ENCODE measurements at regions not wholly inside any gene's neighbourhood (a gene's known extent, or its start where the extent isn't known, plus 50 kb on each side); places are given as distances from the start of the nearest gene placed in this dataset.
"Not testable (repeated sequence)": the region's sequence is repeated elsewhere in the genome, so short reads cannot be mapped to it uniquely, and the experiment has no call there.

- Mint-ChIP-seq H3K27ac (no peak overlapping the region), H3K9me3 (peaks cover 13% of the 10 kb centered on the region), H3K36me3 (peaks cover 11% of the 10 kb centered on the region), H3K4me3 (no peak overlapping the region), H3K4me1 (peaks cover 30% of the 10 kb centered on the region), H3K27me3 (peaks cover 7% of the 10 kb centered on the region)
- peak; percentile 17 for ATAC-seq (ENCODE audit: low read depth)
- DNase-seq (ENCODE audit: low spot score in 2 of 2), result no peak
Observed at GRCh38 chr1:148307583-148308185, 155.6 kb upstream of the NBPF11 start.

- not testable (repeated sequence) for ATAC-seq (ENCODE audit: low read depth); H3K27me3 Mint-ChIP-seq; H3K4me3 Mint-ChIP-seq; DNase-seq (ENCODE audit: low spot score in 2 of 2); H3K9me3 Mint-ChIP-seq; H3K36me3 Mint-ChIP-seq; H3K27ac Mint-ChIP-seq
- H3K4me1 Mint-ChIP-seq, result peaks cover 26% of the 10 kb centered on the region
Observed at GRCh38 chr1:148304935-148305334, 152.9 kb upstream of the NBPF11 start.

DNA sequence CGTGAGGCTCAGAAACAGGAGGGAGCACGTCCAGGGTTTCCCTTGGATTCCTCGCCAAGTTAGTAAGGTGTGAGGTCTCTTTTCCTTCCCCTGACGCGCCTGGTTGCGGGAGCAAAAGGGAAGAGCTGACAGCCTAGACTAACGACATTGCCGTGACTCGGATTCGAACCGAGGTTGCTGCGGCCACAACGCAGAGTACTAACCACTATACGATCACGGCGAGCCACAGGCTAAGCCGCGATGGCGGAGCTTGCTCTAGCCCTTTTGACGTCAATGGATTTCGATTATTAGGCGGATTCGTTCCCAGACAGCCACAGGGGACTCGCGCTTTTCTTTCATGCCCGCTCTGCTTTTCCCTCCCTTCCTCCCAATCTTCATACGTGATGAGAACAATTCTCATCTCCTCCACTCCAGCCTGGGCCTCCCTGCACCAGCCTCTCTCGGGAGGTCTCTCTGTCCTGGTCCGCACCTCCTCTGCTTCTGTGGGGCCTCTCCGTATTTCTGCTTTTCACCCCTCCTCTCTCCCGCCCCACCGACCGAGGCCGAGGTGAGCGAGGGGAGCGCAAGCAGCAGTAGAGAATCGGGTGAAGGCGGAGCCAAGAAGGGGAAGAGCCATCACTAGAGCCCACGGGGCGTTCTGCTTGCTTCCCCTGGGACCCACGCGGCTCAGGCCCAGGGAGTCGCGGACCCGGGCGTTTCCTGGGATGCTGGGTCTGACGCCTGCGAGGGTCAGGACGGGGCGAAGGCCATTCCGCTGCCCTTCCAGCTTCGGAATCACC, 150.7 kb upstream of the NBPF11 start:
- not testable (repeated sequence) for H3K36me3 Mint-ChIP-seq, H3K9me3 Mint-ChIP-seq, H3K27ac Mint-ChIP-seq, H3K27me3 Mint-ChIP-seq
- ATAC-seq (ENCODE audit: low read depth), result peak; percentile 96
- Mint-ChIP-seq H3K4me3 (peak overlapping the region; percentile 79), H3K4me1 (peaks cover 22% of the 10 kb centered on the region)
- DNase-seq (ENCODE audit: low spot score in 2 of 2), result peak; percentile 37 to 51

GRCh38 chr1:148297852-148298251, 145.8 kb upstream of the NBPF11 start:
- not testable (repeated sequence) for H3K9me3 Mint-ChIP-seq; ATAC-seq (ENCODE audit: low read depth); H3K27ac Mint-ChIP-seq; H3K27me3 Mint-ChIP-seq; DNase-seq (ENCODE audit: low spot score in 2 of 2); H3K4me1 Mint-ChIP-seq; H3K4me3 Mint-ChIP-seq; H3K36me3 Mint-ChIP-seq

GRCh38 chr1:148296511-148296910, 144.4 kb upstream of the NBPF11 start:
- Mint-ChIP-seq H3K9me3 (no peaks in the 10 kb centered on the region), H3K27ac (no peak overlapping the region), H3K36me3 (no peaks in the 10 kb centered on the region), H3K4me3 (no peak overlapping the region), H3K27me3 (no peaks in the 10 kb centered on the region), H3K4me1 (no peaks in the 10 kb centered on the region)
- DNase-seq (ENCODE audit: low spot score in 2 of 2) (no peak), ATAC-seq (ENCODE audit: low read depth) (no peak)

DNA sequence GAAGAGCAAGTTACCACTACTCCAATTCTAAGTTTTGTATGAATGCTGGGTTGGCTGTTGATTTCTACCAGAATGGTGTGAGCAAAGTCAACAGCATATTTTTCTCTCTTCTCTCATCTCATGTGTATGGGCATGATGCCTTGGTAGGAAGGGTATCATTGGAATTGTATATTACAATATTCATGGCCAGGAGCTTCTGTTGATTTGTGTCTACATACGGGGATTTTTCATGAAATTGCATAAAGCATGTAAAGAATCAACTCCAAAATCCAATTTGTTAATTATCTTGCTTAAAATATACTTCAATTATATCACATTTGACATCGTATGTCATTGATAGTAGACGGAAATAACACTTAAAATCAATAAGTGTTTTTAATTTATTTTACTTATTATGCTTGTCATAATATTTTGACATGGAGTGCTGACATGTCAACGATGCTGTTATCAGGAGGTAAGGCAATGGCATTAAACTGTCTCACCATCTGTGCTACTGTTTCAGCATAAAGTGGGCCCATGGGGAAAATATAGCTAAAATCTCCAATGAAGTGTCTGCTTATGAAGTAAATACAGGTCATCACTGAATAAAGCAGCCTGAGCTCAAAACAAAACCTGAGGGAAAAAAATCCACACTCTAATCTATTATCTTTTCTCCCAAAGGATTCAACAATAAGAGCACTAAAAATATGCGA, 142.2 kb upstream of the NBPF11 start:
- Mint-ChIP-seq H3K4me1 (no peaks in the 10 kb centered on the region), H3K9me3 (peaks cover 1% of the 10 kb centered on the region), H3K27ac (no peak overlapping the region), H3K36me3 (no peaks in the 10 kb centered on the region), H3K4me3 (no peak overlapping the region), H3K27me3 (no peaks in the 10 kb centered on the region)
- ATAC-seq (ENCODE audit: low read depth), result no peak
- no peak for DNase-seq (ENCODE audit: low spot score in 2 of 2)

- ATAC-seq (ENCODE audit: low read depth) (no peak), DNase-seq (ENCODE audit: low spot score in 2 of 2) (no peak)
- Mint-ChIP-seq H3K9me3 (peaks cover 1% of the 10 kb centered on the region), H3K4me1 (no peaks in the 10 kb centered on the region), H3K36me3 (no peaks in the 10 kb centered on the region), H3K27ac (no peak overlapping the region), H3K4me3 (no peak overlapping the region), H3K27me3 (no peaks in the 10 kb centered on the region)
Observed at GRCh38 chr1:148293651-148294050, 141.6 kb upstream of the NBPF11 start.

GRCh38 chr1:148292915-148293314, 140.8 kb upstream of the NBPF11 start:
- peaks cover 1% of the 10 kb centered on the region for H3K9me3 Mint-ChIP-seq
- no peaks in the 10 kb centered on the region for H3K4me1 Mint-ChIP-seq
- ATAC-seq (ENCODE audit: low read depth) (no peak), DNase-seq (ENCODE audit: low spot score in 2 of 2) (no peak)
- H3K27me3 Mint-ChIP-seq, result no peaks in the 10 kb centered on the region
- no peak overlapping the region for H3K4me3 Mint-ChIP-seq
- no peaks in the 10 kb centered on the region for H3K36me3 Mint-ChIP-seq
- H3K27ac Mint-ChIP-seq, result no peak overlapping the region

DNA sequence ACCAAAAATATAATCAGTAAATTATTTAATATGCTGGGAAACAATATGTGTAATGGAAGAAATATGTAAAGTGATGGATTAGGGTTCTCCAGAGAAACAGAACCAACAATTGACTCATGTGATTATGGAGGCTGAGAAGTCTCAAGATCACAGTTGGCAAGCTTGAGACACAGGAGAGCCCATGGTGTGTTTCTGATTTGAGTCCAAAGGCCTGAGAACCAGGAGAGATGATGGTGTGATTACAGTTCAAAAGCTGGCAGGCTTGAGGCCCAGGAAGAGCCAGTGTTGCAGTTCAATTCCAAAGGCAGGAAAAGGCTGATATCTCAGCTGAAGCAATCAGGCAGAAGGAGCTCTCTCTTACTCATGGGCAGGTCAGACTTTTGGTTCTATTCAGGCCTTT, 138.8 kb upstream of the NBPF11 start:
- Mint-ChIP-seq H3K36me3 (no peaks in the 10 kb centered on the region), H3K9me3 (peaks cover 1% of the 10 kb centered on the region), H3K27me3 (peaks cover 5% of the 10 kb centered on the region), H3K4me1 (no peaks in the 10 kb centered on the region), H3K4me3 (no peak overlapping the region), H3K27ac (no peak overlapping the region)
- DNase-seq (ENCODE audit: low spot score in 2 of 2), result no peak
- no peak for ATAC-seq (ENCODE audit: low read depth)

- peaks cover 5% of the 10 kb centered on the region for H3K27me3 Mint-ChIP-seq
- no peak overlapping the region for H3K27ac Mint-ChIP-seq
- no peak for DNase-seq (ENCODE audit: low spot score in 2 of 2)
- ATAC-seq (ENCODE audit: low read depth), result peak; percentile 32
- H3K9me3 Mint-ChIP-seq, result peaks cover 1% of the 10 kb centered on the region
- H3K36me3 Mint-ChIP-seq, result no peaks in the 10 kb centered on the region
- H3K4me3 Mint-ChIP-seq, result no peak overlapping the region
- no peaks in the 10 kb centered on the region for H3K4me1 Mint-ChIP-seq
Observed at GRCh38 chr1:148289647-148290046, 137.6 kb upstream of the NBPF11 start.

DNA sequence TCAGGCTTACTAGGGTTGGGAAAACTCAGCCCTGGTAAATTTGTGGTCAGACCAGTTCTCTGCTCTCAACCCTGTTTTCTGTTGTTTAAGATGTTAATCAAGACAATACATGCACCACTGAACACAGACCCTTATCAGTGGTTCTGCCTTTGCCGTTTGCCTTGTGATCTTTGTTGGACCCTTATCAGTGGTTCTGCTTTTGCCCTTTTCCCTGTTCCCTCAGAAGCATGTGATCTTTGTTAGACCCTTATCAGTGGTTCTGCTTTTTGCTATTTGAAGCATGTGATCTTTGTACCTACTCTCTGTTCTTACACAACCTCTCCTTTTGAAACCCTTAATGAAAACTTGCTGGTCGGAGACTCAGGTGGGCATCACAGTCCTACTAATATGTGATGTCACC, 133.9 kb upstream of the NBPF11 start:
- not testable (repeated sequence) for H3K4me3 Mint-ChIP-seq; H3K27ac Mint-ChIP-seq; H3K36me3 Mint-ChIP-seq; ATAC-seq (ENCODE audit: low read depth); H3K9me3 Mint-ChIP-seq; DNase-seq (ENCODE audit: low spot score in 2 of 2); H3K27me3 Mint-ChIP-seq; H3K4me1 Mint-ChIP-seq

DNA sequence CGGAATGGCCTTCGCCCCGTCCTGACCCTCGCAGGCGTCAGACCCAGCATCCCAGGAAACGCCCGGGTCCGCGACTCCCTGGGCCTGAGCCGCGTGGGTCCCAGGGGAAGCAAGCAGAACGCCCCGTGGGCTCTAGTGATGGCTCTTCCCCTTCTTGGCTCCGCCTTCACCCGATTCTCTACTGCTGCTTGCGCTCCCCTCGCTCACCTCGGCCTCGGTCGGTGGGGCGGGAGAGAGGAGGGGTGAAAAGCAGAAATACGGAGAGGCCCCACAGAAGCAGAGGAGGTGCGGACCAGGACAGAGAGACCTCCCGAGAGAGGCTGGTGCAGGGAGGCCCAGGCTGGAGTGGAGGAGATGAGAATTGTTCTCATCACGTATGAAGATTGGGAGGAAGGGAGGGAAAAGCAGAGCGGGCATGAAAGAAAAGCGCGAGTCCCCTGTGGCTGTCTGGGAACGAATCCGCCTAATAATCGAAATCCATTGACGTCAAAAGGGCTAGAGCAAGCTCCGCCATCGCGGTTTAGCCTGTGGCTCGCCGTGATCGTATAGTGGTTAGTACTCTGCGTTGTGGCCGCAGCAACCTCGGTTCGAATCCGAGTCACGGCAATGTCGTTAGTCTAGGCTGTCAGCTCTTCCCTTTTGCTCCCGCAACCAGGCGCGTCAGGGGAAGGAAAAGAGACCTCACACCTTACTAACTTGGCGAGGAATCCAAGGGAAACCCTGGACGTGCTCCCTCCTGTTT, 128.9 kb upstream of the NBPF11 start:
- not testable (repeated sequence) for H3K9me3 Mint-ChIP-seq; H3K4me1 Mint-ChIP-seq; H3K36me3 Mint-ChIP-seq; H3K27ac Mint-ChIP-seq; DNase-seq (ENCODE audit: low spot score in 2 of 2)
- Mint-ChIP-seq H3K4me3 (peak overlapping the region; percentile 81), H3K27me3 (peaks cover 21% of the 10 kb centered on the region)
- ATAC-seq (ENCODE audit: low read depth), result peak; percentile 99

- not testable (repeated sequence) for H3K4me1 Mint-ChIP-seq; H3K36me3 Mint-ChIP-seq; H3K9me3 Mint-ChIP-seq; ATAC-seq (ENCODE audit: low read depth); H3K27ac Mint-ChIP-seq; DNase-seq (ENCODE audit: low spot score in 2 of 2); H3K4me3 Mint-ChIP-seq
- H3K27me3 Mint-ChIP-seq, result peaks cover 22% of the 10 kb centered on the region
Observed at GRCh38 chr1:148279002-148279542, 127.0 kb upstream of the NBPF11 start.

GRCh38 chr1:148277865-148278279, 125.8 kb upstream of the NBPF11 start:
- H3K27ac Mint-ChIP-seq; ATAC-seq (ENCODE audit: low read depth); DNase-seq (ENCODE audit: low spot score in 2 of 2); H3K4me1 Mint-ChIP-seq; H3K36me3 Mint-ChIP-seq; H3K9me3 Mint-ChIP-seq; H3K4me3 Mint-ChIP-seq: not testable (repeated sequence)
- peaks cover 25% of the 10 kb centered on the region for H3K27me3 Mint-ChIP-seq

Data from memory B cell (primary cell).